GM18909 (cell line): ENCODE measurements at regions not wholly inside any gene's neighbourhood (a gene's known extent, or its start where the extent isn't known, plus 50 kb on each side); places are given as distances from the start of the nearest gene placed in this dataset.

Experiments
- ATAC-seq: cut with Tn5 transposase; IDR thresholded peaks from one replicate; pipeline ENCODE4 v1.9.1; 2021; ENCODE audit warnings: mild to moderate bottlenecking; ENCODE audit not compliant: unreplicated experiment, poor library complexity

- no peak for ATAC-seq
Measured at GRCh38 chr4:89379511-89380044, 72.0 kb upstream of the GPRIN3 start.

- ATAC-seq, result no peak
Measured at GRCh38 chr4:89373394-89373793, 65.8 kb upstream of the GPRIN3 start.

- no peak for ATAC-seq
Measured at GRCh38 chr4:89371614-89372013, 64.0 kb upstream of the GPRIN3 start.

DNA sequence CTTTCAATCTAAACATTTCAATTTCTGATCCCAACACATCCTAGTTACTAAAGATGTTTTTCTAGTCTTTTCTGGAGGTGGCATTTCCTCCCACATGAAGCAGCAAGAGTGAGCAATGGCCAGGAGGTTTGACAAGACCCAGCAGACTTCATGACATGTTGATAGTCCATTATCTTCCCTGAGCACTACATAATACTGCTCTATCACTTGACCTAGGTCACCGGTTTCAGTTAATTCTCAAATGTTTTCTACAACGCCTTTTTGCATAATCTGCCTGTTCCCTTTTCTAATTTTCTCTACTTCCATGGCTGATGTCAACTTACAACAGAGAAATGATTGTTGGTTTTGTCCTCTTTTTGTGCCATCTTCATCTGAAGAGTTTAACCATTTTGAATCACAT, 62.0 kb upstream of the GPRIN3 start:
- no peak for ATAC-seq

DNA sequence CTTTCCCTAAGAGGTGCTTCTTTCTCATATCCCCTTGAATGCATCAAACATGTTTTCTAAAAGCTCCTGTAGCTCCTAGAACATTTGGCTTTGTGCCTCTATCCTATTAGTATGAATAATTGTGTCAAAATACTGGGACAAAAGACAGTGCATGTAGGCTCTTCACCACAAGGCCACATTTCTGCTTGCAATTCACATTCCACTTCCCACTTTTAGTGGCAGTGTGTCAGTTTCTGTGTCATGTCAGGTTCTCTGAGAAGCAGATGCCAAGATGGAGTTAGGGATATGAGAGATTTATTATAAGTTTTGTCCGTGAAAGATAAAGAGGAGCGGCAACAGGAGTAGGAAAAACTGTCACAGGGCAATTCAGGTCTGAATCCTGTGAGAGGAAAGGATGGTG, 61.3 kb upstream of the GPRIN3 start:
- ATAC-seq, result no peak

DNA sequence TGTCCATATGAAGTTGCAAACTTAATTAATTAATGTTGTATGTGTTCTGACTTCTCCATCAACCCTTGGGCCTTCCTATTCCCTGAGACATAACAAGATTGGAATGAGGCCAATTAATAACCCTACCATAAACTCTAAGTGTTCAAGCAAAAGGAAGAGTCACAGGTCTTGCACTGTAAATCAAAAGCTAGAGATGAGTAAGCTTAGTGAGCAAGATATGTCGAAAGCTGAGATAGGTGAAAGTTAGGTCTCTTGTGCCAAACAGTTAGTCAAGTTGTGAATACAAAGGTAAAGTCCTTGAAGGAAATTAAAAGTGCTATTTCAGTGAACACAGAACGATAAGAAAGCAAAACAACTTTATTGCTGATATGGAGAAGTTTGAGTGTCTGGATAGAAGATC, 58.2 kb upstream of the GPRIN3 start:
- no peak for ATAC-seq

DNA sequence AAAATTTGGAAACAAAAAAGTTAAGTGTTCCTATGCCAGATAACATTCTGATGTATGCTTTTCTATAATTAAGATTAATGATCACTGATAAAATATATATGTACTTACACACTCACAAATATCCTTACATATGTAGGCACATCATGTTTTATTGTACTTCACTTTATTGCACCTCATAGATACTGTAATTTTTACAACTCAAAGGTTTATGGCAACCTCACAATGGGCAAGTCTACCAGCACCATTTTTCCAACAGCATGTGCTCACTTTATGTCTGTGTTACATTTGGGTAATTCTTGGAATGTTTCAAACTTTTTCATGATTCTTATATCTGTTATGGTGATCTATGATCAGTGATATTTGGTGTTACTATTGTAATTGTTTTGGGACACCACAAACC, 57.8 kb upstream of the GPRIN3 start:
- no peak for ATAC-seq

DNA sequence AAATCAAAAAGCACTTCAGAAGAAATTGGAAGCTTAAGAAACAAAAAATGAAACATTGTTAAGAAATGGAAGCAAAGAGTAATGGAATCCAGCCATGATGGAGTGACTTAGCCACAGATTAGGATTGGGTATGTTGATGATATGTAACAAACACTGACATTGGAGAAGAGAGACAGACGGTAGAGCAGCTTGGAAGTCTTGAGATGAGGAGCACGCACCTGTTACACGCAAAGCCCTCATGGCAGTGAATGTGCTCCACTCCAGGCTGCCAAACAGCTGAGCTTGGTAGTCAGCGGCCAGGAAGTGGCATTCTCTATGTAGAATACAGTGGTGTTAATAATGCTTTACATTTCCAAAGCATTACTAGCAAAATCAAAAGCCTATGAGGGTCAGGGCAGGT, 56.9 kb upstream of the GPRIN3 start:
- ATAC-seq, result no peak

DNA sequence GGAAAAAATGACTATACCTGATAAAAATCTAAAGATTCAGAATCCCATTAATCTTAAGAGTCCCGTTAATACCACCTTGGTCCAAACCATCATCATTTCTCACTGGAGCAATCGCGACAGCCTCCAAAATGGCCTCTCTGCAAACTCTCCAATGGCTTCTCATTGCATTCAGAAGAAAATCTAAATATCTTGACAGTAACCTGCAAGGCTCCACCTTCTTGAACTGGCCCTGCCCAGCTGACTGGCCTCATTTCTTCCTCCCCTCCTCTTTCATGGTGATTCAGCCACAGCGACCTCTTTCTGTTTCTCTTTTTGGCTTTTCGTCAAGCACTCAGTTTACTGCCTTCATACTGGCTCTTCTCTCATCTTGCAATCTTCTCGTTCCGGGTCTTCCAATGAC, 56.2 kb upstream of the GPRIN3 start:
- no peak for ATAC-seq

DNA sequence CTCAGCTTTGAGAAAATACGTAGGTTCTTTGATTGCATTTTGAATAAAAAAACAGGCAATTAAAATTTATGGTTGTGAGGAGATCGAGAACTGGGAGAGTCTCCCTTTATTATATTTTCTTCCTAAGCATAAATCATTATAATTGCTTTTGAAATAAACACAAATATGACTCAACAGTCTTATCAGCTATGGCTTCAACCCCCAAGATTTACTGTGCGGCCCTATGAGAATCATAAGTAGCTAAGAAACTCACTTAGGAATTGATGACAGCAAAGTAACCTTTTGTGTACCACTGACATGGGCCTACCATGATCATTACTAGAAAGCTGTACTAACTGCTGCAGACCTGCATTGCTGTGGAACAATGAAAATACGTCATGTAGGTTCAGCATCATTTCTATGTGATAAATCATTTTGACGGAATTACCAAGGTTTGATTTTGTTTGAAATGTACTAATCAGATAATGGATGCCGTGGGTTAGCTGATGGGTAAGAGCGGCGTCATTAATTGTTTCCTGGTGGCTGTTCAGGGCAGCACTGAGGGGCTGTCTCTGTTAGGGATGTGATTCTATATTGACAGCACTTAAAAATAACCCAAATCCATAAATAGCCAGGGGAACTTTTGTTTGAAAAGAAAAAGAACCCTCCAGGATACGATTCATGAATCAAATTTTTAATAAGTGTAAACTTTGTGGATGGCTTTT, 51.5 kb upstream of the GPRIN3 start:
- no peak for ATAC-seq

DNA sequence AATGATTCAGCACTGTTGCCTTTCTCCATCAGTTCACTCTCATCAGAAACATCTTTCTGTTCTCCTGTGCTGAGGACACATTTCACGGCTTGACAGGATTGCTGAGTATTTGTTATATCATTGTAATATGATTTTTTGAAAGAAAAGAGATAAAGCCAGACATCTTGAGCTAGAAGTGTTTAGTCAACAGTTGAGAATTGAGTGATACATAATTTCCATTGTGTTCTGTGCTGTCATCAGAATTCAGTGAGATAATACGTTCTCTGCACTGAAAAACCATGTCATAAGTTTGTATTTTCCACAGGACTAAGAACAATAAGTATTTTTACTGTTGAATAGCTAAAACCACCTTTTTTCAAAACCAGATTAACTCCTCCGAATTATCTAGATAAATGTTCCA, 50.2 kb upstream of the GPRIN3 start:
- ATAC-seq, result no peak
